ENCODE measurements at regions not wholly inside any gene's neighbourhood (a gene's known extent, or its start where the extent isn't known, plus 50 kb on each side); places are given as distances from the start of the nearest gene placed in this dataset.

GRCh38 chr4:189396435-189396834 lies 544.2 kb upstream of the FRG1 start:
- no peak for TF ChIP-seq Cebpa-rat (IDR thresholded peaks at IDR 0.05)
- H4K20me1 ChIP-seq: no peaks in the 10 kb centered on the region
- no peak overlapping the region for H3K27ac ChIP-seq
- no peak overlapping the region for H3K4me3 ChIP-seq
- H3K27me3 ChIP-seq: no peaks in the 10 kb centered on the region
- H3K9ac ChIP-seq: no peak overlapping the region
- no peaks in the 10 kb centered on the region for H3K4me1 ChIP-seq
- no peaks in the 10 kb centered on the region for H3K9me3 ChIP-seq
- no peaks in the 10 kb centered on the region for H3K36me3 ChIP-seq
- H3K4me2 ChIP-seq: no peak overlapping the region

DNA sequence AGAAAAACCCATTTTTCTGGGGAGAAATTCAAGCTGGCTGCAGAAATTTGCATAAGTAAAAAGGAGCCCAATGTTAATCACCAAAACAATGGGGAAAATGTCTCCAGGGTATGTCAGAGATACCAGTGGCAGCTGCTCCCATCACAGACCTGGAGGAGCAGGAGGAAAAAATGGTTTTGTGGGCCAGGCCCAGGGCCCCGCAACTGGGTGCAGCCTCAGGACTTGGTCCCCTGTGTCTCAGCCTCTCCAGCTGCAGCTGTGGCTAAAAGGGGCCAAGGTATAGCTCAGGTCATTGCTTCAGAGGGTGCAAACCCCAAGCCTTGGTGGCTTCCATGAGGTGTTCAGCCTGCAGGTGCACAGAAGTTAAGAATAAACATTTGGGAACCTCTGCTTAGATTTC lies 536.4 kb upstream of the FRG1 start:
- Histone ChIP-seq H3K27ac (no peak overlapping the region), H3K9me3 (peaks cover 9% of the 10 kb centered on the region), H3K4me3 (no peak overlapping the region), H3K4me1 (no peaks in the 10 kb centered on the region), H3K27me3 (no peaks in the 10 kb centered on the region), H3K9ac (no peak overlapping the region), H3K4me2 (no peak overlapping the region), H4K20me1 (no peaks in the 10 kb centered on the region), H3K36me3 (no peaks in the 10 kb centered on the region)
- no peak for TF ChIP-seq Cebpa-rat (IDR thresholded peaks at IDR 0.05)

DNA sequence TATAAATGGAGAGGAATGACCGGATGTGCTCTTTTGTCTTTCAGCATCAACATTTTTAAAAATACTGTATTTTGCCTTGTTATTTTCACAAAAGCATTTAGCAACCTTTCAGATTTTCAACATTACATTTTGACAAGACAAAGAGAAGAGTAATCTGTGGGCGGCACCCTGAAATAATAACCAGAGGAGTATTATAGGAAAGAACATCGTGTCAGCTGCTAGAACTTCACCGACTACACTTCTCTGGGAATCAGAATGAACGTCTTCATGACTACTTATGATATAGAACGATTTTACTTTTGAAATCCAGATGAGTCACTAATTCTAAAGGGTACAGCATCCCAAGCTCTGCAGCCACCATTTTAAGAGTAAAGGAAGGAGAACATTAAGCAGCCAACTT lies 531.5 kb upstream of the FRG1 start:
- Histone ChIP-seq H3K4me2 (no peak overlapping the region), H3K27me3 (no peaks in the 10 kb centered on the region), H3K9me3 (peaks cover 16% of the 10 kb centered on the region), H3K9ac (no peak overlapping the region), H3K4me1 (peaks cover 8% of the 10 kb centered on the region), H4K20me1 (no peaks in the 10 kb centered on the region), H3K4me3 (no peak overlapping the region), H3K36me3 (no peaks in the 10 kb centered on the region), H3K27ac (no peak overlapping the region)
- TF ChIP-seq Cebpa-rat (IDR thresholded peaks at IDR 0.05): no peak

DNA sequence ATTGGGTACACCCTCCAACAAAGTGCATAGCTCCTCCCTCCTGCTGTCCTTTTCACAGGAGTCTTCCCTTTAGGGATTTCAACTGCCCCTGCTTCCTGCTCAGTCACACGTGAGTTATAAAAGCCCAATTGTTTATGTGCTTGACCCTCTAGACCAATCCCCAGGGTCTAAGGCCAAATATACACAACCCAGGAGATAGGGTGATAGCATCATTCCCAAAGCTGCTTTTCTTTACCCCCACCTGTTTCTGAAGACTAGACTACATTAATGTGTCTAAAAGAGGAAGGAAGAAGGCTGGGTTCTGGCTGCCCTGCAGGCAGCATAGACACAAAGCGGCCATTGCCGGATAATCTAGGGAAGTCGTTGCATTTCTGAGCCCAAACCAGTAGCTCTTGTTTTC lies 526.7 kb upstream of the FRG1 start:
- H3K4me1 ChIP-seq: peaks cover 13% of the 10 kb centered on the region
- no peak for TF ChIP-seq Cebpa-rat (IDR thresholded peaks at IDR 0.05)
- H3K36me3 ChIP-seq: no peaks in the 10 kb centered on the region
- H4K20me1 ChIP-seq: no peaks in the 10 kb centered on the region
- H3K27me3 ChIP-seq: no peaks in the 10 kb centered on the region
- H3K9me3 ChIP-seq: peaks cover 9% of the 10 kb centered on the region; the same call in 1 of the 2 replicates
- H3K4me3 ChIP-seq: no peak overlapping the region
- H3K4me2 ChIP-seq: peak overlapping the region; percentile 41
- no peak overlapping the region for H3K9ac ChIP-seq
- no peak overlapping the region for H3K27ac ChIP-seq

DNA sequence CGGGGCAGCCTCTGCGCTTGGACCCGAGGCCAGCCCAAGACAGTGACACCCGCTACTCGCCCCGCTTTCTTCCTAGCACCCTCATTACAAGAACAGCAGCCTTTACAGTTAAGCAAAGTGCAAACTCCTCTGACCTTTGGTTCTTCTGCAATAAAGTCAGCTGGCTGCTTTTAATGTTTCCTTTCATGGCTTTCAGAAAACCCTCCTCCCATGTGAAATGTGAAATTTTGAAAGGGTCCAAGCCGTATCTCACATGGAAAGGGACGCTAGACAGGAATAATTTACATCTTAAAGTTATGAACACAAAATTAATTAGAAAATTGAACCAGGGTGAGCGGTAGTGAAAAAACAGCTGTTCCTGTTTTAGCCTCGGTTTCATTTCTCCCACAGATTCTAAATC lies 520.1 kb upstream of the FRG1 start:
- no peaks in the 10 kb centered on the region for H3K9me3 ChIP-seq
- no peak overlapping the region for H3K9ac ChIP-seq
- no peaks in the 10 kb centered on the region for H3K4me1 ChIP-seq
- no peak overlapping the region for H3K27ac ChIP-seq
- H3K4me2 ChIP-seq: no peak overlapping the region
- TF ChIP-seq Cebpa-rat (IDR thresholded peaks at IDR 0.05): no peak
- H3K36me3 ChIP-seq: no peaks in the 10 kb centered on the region
- H3K4me3 ChIP-seq: no peak overlapping the region
- H4K20me1 ChIP-seq: no peaks in the 10 kb centered on the region
- no peaks in the 10 kb centered on the region for H3K27me3 ChIP-seq

- H3K9me3 ChIP-seq: 0 out of 2 replicates have a peak, but pooled peaks cover 4% of the 10 kb centered on the region
- no peak overlapping the region for H3K4me3 ChIP-seq
- TF ChIP-seq Cebpa-rat (IDR thresholded peaks at IDR 0.05): no peak
- H3K4me2 ChIP-seq: no peak overlapping the region
- H4K20me1 ChIP-seq: no peaks in the 10 kb centered on the region
- H3K27ac ChIP-seq: no peak overlapping the region
- no peaks in the 10 kb centered on the region for H3K27me3 ChIP-seq
- H3K36me3 ChIP-seq: no peaks in the 10 kb centered on the region
- no peak overlapping the region for H3K9ac ChIP-seq
- no peaks in the 10 kb centered on the region for H3K4me1 ChIP-seq
Observed at GRCh38 chr4:189436207-189436606, 504.5 kb upstream of the FRG1 start.

DNA sequence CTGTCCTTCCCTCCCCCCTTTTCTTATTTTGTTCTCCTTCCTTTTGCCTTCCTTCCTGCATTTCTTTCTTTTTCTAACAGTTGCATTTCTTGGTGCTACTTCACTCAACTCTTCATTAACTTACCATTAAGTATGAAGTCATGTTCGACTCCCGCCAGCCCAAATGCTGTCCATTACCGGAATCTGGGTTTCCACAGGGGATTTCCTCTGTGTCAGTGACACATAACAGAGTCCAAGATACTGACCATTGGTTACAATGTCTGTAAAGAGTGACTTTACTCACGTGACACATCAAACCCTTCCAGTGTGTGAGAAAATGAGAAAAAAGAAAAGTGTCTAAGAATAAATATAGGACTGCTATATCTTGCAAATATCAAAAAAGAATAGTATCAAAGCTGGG lies 500.0 kb upstream of the FRG1 start:
- Histone ChIP-seq H3K9me3 (no peaks in the 10 kb centered on the region), H3K9ac (no peak overlapping the region), H3K4me1 (no peaks in the 10 kb centered on the region), H3K4me3 (no peak overlapping the region), H3K36me3 (no peaks in the 10 kb centered on the region), H4K20me1 (no peaks in the 10 kb centered on the region), H3K27ac (no peak overlapping the region), H3K27me3 (no peaks in the 10 kb centered on the region), H3K4me2 (no peak overlapping the region)
- no peak for TF ChIP-seq Cebpa-rat (IDR thresholded peaks at IDR 0.05)

GRCh38 chr4:189443341-189443740 lies 497.3 kb upstream of the FRG1 start:
- no peak overlapping the region for H3K27ac ChIP-seq
- H3K36me3 ChIP-seq: no peaks in the 10 kb centered on the region
- no peak overlapping the region for H3K4me3 ChIP-seq
- H4K20me1 ChIP-seq: no peaks in the 10 kb centered on the region
- H3K9ac ChIP-seq: no peak overlapping the region
- no peaks in the 10 kb centered on the region for H3K27me3 ChIP-seq
- no peak overlapping the region for H3K4me2 ChIP-seq
- no peak for TF ChIP-seq Cebpa-rat (IDR thresholded peaks at IDR 0.05)
- H3K4me1 ChIP-seq: no peaks in the 10 kb centered on the region
- peaks cover 8% of the 10 kb centered on the region for H3K9me3 ChIP-seq

GRCh38 chr4:189445613-189446012 lies 495.1 kb upstream of the FRG1 start:
- H3K4me3 ChIP-seq: no peak overlapping the region
- no peak overlapping the region for H3K9ac ChIP-seq
- H3K27ac ChIP-seq: no peak overlapping the region
- H3K4me1 ChIP-seq: no peaks in the 10 kb centered on the region
- no peaks in the 10 kb centered on the region for H3K36me3 ChIP-seq
- H3K27me3 ChIP-seq: peaks cover 2% of the 10 kb centered on the region; the same call in 1 of the 2 replicates
- H3K4me2 ChIP-seq: no peak overlapping the region
- no peak for TF ChIP-seq Cebpa-rat (IDR thresholded peaks at IDR 0.05)
- H3K9me3 ChIP-seq: peaks cover 13% of the 10 kb centered on the region
- no peaks in the 10 kb centered on the region for H4K20me1 ChIP-seq

DNA sequence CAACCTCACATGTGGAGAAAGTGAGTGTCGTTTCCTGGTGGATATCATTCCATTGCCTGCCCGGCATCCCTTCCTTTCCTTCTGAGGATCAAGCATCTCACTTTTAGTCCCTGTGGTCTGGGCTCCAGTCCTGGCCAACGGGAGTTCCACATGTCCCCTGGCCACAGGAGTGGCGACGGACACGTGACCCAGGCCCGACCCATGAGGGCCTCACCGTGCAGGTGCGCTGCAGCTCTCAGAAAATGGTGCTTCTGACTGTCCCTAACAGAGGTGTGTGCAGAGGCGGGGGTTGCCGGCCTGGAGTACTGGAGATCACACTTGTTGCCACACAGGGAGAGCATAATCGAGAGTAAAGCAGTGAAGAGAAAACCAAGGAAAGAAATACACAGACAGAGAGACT lies 476.9 kb upstream of the FRG1 start:
- peaks cover 21% of the 10 kb centered on the region for H3K9me3 ChIP-seq
- H3K27me3 ChIP-seq: no peaks in the 10 kb centered on the region
- H4K20me1 ChIP-seq: no peaks in the 10 kb centered on the region
- no peak overlapping the region for H3K4me2 ChIP-seq
- no peak overlapping the region for H3K9ac ChIP-seq
- no peak for TF ChIP-seq Cebpa-rat (IDR thresholded peaks at IDR 0.05)
- no peak overlapping the region for H3K4me3 ChIP-seq
- H3K27ac ChIP-seq: no peak overlapping the region
- no peaks in the 10 kb centered on the region for H3K4me1 ChIP-seq
- no peaks in the 10 kb centered on the region for H3K36me3 ChIP-seq

GRCh38 chr4:189494407-189494806 lies 446.3 kb upstream of the FRG1 start:
- no peak overlapping the region for H3K4me3 ChIP-seq
- no peaks in the 10 kb centered on the region for H3K27me3 ChIP-seq
- no peak overlapping the region for H3K4me2 ChIP-seq
- no peak overlapping the region for H3K27ac ChIP-seq
- no peaks in the 10 kb centered on the region for H4K20me1 ChIP-seq
- H3K9me3 ChIP-seq: no peaks in the 10 kb centered on the region
- no peaks in the 10 kb centered on the region for H3K36me3 ChIP-seq
- H3K4me1 ChIP-seq: no peaks in the 10 kb centered on the region
- TF ChIP-seq Cebpa-rat (IDR thresholded peaks at IDR 0.05): no peak
- H3K9ac ChIP-seq: no peak overlapping the region
